ENCODE measurements at regions not wholly inside any gene's neighbourhood (a gene's known extent, or its start where the extent isn't known, plus 50 kb on each side); places are given as distances from the start of the nearest gene placed in this dataset.

DNA sequence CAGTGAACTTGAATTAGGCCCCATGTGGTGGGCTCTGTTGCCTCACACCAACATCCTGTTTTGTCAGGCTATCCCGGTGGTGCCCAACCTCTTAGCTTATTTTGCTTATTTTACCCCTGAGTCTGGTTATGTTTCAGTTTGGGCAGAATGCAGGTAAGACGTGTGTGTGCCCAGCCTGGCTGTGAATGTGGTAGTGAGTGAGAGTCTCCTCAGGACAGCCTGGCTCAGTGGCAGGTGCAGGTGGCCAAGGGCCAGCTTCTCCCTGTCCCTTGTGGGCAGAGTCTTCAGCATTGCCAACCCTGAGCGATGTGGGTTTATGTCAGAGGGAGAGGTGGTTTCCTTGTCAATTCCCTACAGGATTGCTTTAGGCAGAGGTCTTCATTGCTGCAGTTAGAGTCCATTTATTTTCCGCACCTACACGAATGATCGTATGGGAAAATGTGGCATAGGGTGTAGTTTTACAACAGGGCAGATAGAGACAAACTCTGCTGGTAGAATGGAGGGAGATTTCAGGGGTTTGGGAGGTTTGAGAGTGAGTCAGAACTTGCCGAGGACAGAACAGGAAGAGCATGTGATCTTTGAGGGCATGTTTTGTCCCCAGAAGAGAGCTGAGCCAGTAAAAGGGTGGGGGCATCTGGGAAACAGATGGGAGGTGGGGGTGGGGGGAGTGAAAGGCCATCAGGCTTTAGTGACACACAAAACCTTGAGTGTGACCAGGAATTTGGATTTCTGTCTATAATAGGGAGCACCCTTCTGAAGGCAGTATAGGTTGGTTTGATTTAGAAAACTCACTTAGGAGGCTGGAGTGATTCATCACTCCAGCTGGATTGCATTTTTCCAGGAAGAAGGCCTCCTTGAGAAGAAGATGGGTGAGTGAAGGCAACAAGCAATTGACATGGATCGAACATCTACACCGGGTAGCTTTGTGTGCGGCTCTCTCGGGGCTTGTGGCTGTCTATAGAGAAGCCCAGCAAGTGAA lies 156.2 kb upstream of the CELF4 start:
- DNase-seq (ENCODE audit: low read depth), result no peak

DNA sequence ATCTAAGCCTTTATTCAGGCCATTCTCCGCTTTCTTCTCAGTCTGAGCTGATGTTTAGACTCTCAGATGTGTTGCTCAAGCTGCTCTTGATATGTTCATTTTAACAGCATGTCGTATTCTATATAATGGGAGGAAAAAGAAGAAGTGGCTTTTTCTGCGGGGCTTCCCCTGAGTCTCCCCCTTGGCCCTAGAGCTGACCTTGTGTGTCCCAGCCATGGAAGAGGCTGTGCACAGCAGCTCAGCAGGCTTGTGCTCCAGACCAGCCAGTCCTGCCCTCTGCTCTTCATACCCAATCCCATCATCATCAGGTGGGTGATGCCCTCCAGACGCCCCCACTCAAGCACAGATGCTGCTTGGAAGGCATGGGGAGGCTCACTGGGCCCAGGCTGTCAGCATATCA lies 155.1 kb upstream of the CELF4 start:
- DNase-seq (ENCODE audit: low read depth), result no peak

DNA sequence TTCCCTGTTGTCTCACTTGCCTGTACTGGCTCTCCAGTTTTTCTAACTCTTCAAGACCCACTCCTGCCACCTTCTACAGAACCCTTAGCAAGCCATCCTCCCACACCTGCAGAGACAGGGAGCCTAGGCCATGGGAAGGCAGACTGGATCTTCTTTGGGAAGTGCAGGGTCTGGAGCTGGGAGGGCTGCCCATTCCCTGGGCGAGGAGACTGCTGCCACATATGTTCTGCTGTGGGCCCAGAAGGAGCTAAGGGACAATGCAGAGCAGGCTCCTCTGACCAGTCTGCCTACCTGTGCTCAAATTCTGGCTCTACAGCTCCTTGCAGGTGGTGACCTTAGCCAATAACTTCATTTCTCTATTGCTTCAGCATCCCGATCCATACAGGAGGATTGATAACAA lies 152.1 kb upstream of the CELF4 start:
- DNase-seq (ENCODE audit: low read depth), result no peak

DNA sequence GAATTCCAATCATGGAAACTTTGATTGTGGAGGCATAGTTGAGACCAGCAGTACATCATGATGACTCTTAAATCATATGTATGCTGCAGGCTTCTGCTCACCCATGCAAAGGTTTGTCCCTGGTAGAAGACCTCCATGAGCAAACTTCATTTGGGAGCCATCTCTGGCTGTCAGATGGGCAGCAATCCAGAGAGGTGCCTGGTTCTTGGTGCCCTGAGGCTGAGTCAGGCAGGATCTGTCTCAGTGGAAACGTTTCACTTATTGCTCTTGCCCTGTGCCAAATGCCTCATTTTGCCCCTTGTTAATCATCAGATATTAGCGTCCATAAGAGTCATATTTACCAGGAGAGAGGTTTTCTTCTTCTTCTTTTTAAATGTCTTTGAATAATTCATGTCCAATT lies 151.5 kb upstream of the CELF4 start:
- no peak for DNase-seq (ENCODE audit: low read depth)

DNA sequence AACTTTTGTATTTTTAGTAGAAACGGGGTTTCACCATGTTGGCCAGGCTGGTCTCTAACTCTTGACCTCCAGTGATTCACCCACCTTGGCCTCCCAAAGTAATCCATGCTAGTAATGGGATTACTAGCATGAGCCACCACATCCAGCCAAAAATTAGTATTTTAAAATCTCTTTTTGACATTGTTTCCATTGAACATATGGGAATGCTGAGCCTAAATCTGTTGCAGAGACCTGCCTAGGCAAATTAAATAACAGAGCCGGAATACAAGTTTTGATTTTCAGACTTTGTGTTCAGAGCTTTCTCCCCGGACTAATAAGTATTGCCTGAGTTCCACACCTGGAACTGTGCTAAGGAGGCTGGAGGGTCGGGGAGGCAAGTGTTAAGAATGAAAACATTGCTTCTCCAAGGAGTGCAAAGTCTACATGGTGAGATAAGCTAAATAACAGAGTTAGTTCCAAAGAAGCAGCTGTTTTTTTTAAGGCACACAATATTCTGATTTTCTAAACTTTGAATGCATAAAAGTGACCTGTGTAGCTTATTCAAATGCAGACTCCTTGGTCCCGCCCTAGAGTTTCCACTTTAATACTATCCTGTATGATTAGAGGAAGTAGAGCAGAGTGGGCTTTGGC lies 150.6 kb upstream of the CELF4 start:
- DNase-seq (ENCODE audit: low read depth), result no peak

DNA sequence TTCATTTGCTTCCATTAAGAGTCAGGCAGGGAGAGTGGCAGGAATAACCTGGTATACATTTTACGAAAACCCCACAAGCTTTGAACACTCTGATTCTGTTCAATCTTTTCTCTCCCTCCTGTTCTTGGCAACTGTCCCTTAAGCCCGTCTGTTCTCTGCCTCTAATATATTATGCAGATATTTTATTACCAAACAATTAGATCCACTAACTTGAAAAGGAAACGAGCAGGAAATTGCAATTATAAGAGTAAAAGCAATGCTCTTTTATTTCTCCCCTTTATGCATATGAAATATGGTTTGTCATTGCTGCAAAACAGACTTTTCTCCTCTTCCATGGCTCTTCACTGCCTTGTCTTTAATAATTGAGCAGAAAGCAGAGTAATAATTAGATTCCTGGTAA lies 149.1 kb upstream of the CELF4 start:
- DNase-seq (ENCODE audit: low read depth), result no peak

GRCh38 chr18:37712776-37713175 lies 147.2 kb upstream of the CELF4 start:
- no peak for DNase-seq (ENCODE audit: low read depth)

GRCh38 chr18:37711766-37712505 lies 146.3 kb upstream of the CELF4 start:
- no peak for DNase-seq (ENCODE audit: low read depth)

DNA sequence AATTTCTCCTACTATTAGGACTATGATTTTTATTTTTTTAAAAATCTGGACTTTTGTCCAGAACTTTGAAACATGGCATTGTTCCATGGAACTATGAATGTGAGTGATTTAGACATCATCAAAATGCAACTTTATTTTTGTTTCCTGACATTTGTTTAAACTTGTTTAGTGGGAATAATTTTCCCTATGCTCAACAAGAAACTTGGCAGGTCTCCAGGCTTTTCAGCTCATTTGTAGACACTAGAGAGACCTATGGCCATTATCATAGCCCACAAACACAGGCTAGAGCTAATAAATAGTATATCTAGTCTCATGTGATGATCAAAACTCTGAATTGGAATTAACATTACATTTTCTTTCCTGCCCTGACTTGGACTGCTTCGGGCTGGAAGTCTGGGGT lies 145.1 kb upstream of the CELF4 start:
- DNase-seq (ENCODE audit: low read depth), result no peak

GRCh38 chr18:37709740-37710139 lies 144.1 kb upstream of the CELF4 start:
- no peak for DNase-seq (ENCODE audit: low read depth)

GRCh38 chr18:37705016-37705415 lies 139.4 kb upstream of the CELF4 start:
- DNase-seq (ENCODE audit: low read depth), result no peak

- no peak for DNase-seq (ENCODE audit: low read depth)
These were observed 137.2 kb upstream of the CELF4 start for GRCh38 chr18:37702841-37703240.

DNA sequence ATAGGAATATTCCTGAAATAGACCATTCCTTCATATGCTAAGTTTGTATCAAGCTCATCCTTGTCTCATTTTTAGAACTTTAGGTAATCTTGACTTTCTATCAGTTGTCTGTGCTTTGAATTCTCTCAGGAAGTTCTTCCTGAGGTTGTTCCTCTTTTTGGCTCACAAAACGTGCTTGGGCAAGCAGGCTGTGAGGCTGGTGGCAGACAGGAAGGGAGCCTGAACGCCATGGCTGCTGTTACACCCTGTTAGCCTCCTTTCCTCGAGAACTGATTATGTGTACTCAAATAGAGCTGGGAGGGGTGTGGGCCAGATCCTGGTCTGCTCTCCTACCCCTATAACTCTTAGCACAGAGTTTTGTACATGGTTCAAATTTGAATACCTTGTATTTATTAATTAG lies 136.4 kb upstream of the CELF4 start:
- no peak for DNase-seq (ENCODE audit: low read depth)

DNA sequence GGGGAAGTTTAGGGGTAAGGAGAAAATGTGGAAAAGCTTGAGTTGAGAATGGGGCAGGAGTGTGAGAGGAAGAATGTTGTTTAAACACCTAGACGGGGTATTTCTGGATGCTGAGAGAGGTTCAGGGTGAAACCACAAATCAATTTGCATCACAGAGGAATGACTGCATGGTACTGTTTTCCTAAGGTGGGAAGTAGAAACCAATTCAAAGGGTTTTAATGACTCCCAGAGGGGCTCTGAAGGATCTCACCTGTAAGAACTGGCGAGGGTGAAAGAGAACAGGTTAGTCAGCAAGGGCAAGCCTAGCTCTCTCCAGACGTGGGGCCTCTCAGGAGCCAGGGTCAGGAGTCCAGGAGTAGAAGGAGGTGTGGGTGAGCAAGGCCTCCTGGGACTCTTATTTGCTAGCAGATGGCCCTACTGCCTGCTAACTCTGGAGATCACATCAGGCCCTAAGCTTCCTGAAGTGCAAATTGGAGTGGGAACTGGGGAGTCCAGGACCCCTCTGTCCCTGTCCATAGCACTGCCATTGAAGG lies 133.0 kb upstream of the CELF4 start:
- DNase-seq (ENCODE audit: low read depth), result no peak

GRCh38 chr18:37694516-37694915 lies 128.9 kb upstream of the CELF4 start:
- no peak for DNase-seq (ENCODE audit: low read depth)

DNA sequence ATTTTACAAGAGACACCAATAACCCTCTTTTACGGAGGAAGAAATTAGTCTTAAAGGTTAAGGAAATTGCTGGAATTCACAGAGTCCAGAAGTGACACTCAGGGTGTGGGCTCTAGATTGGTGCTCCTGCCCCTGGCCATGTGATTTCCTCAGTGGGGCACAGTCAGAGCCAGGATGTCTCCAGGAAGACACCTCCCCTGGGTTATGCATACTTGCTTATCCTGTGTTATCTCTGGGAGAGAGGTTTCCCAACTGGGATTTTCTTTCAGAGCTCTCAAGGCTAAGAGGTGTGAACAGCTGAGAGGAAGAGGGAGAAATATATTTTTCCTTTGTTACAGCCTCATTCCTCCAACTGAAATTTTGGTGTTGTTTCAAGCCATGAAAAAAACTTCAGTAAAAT lies 125.6 kb upstream of the CELF4 start:
- no peak for DNase-seq (ENCODE audit: low read depth)

GRCh38 chr18:37689841-37690240 lies 124.2 kb upstream of the CELF4 start:
- DNase-seq (ENCODE audit: low read depth), result no peak

- no peak for DNase-seq (ENCODE audit: low read depth)
These were observed 119.0 kb upstream of the CELF4 start for GRCh38 chr18:37684590-37684989.

DNA sequence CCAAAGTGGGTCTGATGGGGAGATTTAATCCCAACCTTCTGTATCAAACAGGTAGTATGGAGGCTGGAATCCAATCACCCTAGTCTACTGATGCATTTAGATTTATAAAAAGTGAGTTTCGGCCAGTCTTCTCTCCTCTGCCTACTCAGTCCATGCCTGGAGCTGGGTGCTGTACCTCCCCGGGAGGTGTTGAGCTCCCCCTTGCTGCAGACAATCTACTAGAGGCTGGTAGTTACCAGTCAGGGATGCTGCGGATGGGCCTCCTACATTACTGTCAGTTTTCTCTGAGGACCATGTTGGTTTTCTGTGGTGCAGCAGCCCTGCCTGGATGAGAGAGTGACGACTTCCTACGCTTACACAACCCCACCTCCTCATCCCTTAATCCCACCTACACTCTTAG lies 118.6 kb upstream of the CELF4 start:
- no peak for DNase-seq (ENCODE audit: low read depth)

- DNase-seq (ENCODE audit: low read depth), result no peak
These were observed 115.3 kb upstream of the CELF4 start for GRCh38 chr18:37680911-37681310.

GRCh38 chr18:37676276-37676675 lies 110.7 kb upstream of the CELF4 start:
- no peak for DNase-seq (ENCODE audit: low read depth)

DNA sequence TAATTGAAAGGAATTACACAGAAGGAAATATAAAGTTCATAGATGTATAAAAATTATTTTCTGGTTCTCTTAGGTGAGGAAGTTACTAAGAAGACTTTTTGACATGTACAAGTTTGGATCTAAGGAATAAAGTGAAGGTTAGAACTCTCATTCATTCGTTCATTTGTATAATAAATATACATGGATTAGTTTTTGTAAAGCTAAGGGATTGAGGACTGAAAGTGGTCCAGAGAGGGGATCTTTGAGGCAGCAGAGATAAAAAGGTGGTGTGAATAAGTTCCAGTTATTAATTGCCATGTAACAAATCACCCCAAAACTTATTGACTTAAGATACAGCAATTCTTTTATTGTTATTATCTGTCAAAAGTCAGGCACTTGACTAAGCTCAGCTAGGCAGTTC lies 110.1 kb upstream of the CELF4 start:
- no peak for DNase-seq (ENCODE audit: low read depth)

- no peak for DNase-seq (ENCODE audit: low read depth)
These were observed 109.0 kb upstream of the CELF4 start for GRCh38 chr18:37674570-37674969.
